GM18511 (cell line): ENCODE measurements at regions not wholly inside any gene's neighbourhood (a gene's known extent, or its start where the extent isn't known, plus 50 kb on each side); places are given as distances from the start of the nearest gene placed in this dataset.
"Not testable (repeated sequence)": the region's sequence is repeated elsewhere in the genome, so short reads cannot be mapped to it uniquely, and the experiment has no call there.

ENCODE experiments used
- ATAC-seq: cut with Tn5 transposase; IDR thresholded peaks from one replicate; pipeline ENCODE4 v1.9.1; 2021; ENCODE audit warnings: mild to moderate bottlenecking, moderate library complexity; ENCODE audit not compliant: unreplicated experiment

GRCh38 chr2:22406625-22407024 is 978.4 kb upstream of the KLHL29 start:
- ATAC-seq, result no peak

DNA sequence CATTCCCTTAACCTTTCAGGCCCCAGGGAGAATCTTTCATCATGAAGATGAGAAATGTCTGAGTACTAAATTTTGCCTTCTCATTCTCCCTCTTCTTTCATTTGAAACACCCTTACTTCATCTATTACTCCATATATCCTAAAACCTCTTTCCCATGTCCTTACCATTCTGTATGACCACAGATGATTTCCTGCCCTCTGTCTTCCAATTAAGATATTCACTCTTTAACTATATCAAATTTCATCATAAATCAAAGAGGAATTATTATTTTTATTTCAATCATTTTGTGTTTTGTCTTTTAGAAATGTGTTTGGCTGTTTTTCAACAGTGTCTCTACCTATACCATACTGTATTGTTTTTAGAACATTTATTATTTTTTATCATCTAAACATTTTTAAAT is 964.9 kb upstream of the KLHL29 start:
- no peak for ATAC-seq

DNA sequence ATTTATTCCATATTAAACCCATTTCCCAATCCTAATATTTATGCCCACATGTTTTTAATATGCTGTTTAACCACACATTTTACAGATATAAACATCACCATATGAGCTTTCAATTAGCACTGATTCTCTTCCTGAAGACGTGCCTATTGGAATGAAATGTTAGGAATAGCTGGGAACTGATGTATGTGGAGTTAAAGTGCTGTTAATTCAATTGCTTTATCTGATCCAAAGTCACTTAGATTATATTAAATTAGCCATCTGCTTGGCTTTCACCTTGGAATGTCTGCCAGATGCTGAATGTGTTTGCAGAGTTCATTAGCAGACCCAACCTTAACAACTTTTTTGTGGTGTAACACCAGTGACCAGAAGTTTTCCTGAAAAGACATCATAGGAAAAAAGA is 942.9 kb upstream of the KLHL29 start:
- ATAC-seq, result no peak

GRCh38 chr2:22444281-22444680 is 940.7 kb upstream of the KLHL29 start:
- no peak for ATAC-seq

GRCh38 chr2:22449696-22450095 is 935.3 kb upstream of the KLHL29 start:
- no peak for ATAC-seq

DNA sequence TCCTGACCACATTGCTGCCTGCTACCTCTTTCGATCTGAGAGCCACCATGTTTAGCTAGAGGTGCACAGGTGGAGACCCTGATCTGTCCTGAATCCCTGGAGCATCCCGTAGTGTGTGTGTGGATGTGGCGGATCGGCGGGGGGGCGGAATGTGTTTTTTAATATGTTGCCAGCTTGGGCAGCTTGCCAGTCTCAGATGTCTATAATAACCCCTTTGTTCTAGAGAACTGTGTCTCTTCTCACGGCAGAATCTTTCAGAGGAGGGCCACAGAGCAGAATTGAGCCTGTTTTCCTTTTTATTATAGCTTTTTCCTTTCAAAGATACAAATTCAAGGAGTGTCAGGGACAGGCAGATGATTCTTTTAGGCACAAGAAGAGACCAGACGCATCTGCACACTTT is 934.1 kb upstream of the KLHL29 start:
- no peak for ATAC-seq

DNA sequence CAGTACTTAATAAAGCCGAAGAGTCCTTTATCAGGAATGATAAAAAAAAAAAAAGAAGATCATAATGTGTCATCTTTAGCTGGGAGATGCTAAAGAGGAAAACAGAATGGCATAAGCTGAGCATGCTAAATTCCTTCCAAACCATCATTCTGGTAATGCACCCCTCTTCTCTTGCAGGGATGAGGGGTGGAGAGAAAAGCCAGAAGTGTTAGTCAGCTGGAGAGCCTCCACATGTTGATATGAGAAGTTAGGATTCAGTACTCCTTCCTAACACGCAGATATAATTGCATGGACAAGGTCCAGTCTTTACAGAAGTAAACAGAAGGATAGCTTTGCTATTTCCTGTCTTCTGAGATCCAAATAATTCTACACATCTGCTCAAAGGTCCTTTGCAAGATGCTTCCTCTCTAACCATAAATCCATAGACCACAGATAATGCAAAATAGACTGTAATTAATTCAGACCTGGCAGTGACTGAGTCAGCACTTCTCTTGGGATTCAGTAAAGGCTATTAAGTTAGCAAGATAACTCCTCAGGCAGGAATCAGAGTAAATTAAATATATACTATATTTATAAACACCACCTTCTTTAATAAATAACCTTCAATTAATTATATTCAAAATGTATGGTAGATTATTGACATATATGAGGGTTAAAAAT is 930.0 kb upstream of the KLHL29 start:
- no peak for ATAC-seq

GRCh38 chr2:22458440-22458839 is 926.5 kb upstream of the KLHL29 start:
- no peak for ATAC-seq

DNA sequence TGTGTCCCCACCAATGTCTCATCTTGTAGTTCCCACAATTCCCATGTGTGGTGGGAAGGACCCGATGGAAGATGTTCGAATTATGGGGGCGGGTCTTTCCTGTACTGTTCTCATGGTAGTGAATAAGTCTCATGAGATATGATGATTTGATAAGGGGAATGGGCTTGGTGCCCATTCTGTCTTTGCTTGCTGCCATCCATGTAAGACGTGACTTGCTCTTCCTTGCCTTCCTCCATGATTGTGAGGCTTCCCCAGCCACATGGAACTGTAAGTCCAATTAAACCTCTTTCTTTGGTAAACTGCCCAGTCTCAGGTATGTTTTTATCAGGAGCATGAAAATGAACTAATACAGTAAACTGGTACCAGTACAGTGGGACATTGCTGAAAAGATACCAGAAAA is 909.9 kb upstream of the KLHL29 start:
- not testable (repeated sequence) for ATAC-seq

DNA sequence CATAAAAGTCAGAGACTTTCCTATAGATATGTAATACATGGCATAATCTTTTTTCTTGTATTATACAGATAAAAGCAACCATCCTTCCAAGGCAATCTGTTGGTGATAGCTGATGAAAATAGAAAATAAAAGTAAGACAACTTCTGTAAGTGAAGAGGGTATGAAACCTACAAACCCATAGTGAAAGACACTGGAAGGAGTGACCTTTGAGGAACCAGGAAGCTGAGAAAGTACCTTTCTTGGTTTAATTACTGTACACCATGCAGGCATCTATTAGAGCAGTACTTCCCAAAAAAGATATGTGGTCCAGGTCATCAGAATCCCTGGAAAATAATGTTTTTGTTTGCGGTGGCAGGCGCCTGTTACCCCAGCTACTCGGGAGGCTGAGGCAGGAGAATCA is 906.6 kb upstream of the KLHL29 start:
- ATAC-seq, result no peak

DNA sequence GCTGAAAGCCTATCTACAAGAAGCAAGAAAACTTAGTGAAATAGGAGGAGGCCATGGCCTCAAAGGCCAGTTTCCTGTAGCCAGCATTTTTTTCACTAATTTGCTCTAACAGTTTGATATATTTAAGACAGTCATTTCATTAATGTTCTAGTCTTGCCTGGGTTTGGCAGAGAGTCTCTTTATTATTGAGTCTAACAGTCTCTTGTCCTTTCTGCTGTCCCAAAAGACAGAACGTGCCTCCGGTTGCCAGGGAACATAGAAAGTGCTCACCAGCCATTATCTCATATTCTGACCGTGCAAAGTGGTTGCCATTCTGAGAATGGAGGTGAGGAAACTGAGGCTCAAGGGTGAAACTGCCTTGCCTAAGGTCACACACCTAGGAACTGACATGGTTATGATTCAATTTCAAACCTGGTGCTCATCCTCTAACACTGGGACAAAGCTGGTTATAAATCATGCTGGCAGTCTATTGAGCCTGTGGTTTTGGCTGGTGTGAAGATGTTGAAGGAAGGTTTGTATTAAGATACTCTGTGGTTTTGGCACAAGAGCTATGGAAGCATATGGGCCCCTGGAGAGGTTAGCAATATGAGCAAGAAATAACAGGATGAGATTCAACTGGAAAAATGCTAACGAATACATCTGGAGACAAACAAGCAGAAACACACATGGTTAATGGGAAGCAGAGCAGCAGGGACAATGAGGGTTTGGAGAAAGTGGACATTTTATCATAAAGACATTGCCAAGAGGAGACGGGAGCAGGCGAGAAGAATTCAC is 903.3 kb upstream of the KLHL29 start:
- no peak for ATAC-seq

DNA sequence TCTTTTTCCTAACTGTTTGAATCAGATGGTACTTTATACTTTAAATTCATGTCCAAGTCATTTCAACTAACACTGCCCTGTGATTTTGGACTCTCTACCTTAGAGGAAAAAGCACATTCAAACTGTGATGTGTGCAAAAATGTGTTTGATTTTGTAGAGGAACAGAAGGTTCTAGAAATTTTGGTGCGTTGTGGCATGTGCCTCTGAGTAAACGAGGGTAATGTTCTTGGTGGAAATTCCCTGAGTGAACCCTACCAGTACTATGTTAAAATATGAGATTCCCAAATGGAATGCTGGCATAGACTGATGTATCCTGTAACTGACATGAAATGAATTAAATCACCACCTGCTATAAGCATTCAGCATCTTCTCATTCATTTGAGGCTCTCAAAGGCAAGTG is 901.9 kb upstream of the KLHL29 start:
- no peak for ATAC-seq

DNA sequence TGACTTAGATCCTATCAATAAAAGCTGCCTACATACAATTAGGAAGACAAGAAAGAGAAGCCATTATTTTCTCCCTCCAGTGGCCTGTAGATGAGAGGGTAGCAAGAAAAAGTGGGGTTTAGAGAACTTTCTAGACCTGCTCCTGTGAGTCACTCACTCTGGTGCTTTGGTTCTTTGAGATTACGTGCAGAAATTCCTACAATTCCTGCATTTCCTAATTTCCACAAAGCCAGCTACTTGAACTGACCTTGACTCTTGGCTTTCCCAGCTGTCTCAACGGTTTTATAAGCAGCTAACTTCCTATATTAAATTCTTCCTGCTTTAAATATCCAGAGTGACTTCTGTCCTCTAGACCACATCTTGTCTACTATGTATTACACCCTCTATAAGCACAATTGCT is 899.5 kb upstream of the KLHL29 start:
- no peak for ATAC-seq

DNA sequence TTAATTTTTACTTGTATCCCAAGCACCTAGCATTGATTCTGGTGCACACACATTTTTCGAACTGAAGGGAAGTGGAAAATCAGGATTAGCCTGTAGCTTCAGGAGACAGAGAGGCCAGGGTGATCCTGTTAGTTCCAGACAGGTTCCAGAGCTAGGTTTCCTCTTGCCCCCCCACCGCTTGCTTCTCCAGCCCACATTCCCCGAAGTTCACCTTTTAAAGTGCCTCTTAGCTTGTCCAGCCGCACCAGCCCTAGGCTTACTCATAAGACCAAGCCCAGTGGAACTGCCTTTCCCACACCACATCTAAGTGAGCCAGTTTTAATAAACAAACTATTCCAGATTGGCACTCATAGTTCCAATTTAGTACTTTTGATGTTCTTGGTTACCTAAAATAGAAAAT is 898.6 kb upstream of the KLHL29 start:
- no peak for ATAC-seq

- ATAC-seq, result no peak
Measured at GRCh38 chr2:22487036-22487435, 897.9 kb upstream of the KLHL29 start.

- ATAC-seq, result no peak
Measured at GRCh38 chr2:22487541-22487940, 897.4 kb upstream of the KLHL29 start.

DNA sequence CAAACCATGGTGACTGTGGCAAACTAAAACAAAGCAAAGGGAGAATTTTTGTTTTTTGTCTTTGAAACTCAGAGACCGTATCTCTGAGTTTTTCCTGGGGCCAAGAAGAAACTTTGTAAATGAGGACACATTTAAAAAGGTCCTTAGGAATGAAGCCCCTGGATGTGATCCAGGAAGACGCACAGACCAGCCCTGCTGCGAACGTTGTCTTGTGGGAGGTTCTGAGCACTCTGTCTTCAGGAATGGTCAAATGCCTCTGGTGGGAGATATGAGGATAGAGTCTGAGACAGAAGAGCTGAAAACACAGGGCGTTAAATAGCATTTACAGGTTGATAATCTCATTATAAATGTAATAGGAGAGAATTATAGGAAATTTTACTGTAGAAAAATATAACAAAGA is 893.5 kb upstream of the KLHL29 start:
- ATAC-seq, result no peak

GRCh38 chr2:22494156-22494555 is 890.8 kb upstream of the KLHL29 start:
- ATAC-seq, result no peak

DNA sequence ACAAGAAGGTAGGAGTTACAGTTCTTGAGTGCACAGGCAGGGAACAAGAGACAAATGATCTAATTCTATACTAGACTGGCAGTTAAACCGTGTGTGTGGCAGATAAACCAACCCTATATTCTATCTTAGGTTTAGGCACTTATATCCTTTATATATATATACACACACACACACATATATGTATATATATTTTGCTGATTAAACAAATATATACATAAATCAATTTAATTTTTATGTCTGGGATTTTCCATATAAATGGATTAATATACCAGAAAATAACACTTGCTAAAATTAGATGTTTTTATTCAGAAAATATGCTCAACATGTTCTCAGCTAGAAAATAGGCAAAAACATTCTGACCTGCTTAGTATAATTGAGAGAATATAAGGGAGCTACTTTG is 887.9 kb upstream of the KLHL29 start:
- ATAC-seq, result no peak

DNA sequence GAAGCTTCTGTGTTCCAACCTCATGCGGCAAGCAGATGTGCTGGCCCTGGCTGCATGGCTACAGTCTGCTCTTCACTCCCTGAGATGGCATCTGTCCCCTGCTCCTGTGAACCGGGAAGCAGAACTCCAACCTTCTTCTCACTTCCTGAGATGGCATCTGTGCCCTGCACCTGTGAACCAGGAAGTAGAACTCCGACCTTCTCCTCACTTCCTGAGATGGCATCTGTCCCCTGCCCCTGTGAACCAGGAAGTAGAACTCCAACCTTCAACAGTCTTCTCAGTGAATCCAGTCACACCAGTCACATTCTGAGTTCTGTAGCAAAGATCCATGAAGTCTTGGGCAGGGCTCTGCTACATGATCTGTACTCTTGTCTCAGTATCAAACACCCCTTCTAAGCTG is 887.2 kb upstream of the KLHL29 start:
- no peak for ATAC-seq

DNA sequence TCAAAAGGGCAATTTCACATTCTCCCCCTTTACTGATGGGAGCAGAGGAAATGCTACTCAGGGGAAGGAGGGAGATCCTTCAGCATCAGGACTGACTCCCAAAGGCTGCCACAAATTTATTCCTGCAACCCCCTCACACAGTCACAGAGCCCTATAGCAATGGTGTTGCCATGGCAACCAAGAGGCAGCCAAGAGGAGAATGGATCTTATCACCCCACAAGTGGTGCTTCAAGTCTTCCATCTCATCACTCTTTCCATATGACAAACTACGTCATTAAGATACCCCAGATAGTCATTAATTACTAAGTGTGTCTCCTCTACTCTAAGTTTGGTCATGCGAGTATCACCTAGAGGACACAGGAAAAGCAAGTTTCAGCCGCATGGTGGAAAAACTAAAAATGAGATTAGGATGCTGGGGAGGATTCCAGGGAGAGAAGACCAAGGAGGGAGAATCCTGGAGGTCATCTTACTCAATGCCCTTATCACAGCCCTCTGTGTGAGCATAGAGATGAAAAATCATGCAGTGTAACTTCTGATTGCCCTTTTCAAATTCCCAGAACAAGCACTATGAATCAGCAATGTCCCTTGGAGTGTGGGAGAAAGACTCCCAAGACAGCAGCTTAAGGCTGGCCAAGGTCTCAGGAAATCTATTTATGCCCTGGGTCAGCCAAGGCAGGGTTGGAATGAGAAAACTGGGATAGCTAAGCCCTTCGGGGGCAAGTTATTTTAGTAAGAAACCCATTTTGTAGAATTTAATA is 885.7 kb upstream of the KLHL29 start:
- no peak for ATAC-seq

- no peak for ATAC-seq
Measured at GRCh38 chr2:22500555-22500935, 884.4 kb upstream of the KLHL29 start.
